ENCODE measurements at regions not wholly inside any gene's neighbourhood (a gene's known extent, or its start where the extent isn't known, plus 50 kb on each side); places are given as distances from the start of the nearest gene placed in this dataset.

GRCh38 chr17:77457572-77458201, 316.9 kb downstream of the SEC14L1 start:
- TF ChIP-seq CTCF (conservative IDR thresholded peaks at IDR 0.05) = no peak
- no peak for TF ChIP-seq EZH2 (IDR thresholded peaks at IDR 0.05; ENCODE audit: low read depth)
